Suppressor macrophage treated with lipopolysaccharide for 1 hour (primary cell): ENCODE measurements at regions not wholly inside any gene's neighbourhood (a gene's known extent, or its start where the extent isn't known, plus 50 kb on each side); places are given as distances from the start of the nearest gene placed in this dataset.
"Not testable (repeated sequence)": the region's sequence is repeated elsewhere in the genome, so short reads cannot be mapped to it uniquely, and the experiment has no call there.

Experiments used
- DNase-seq, 3 donors: peaks; one replicate each; pipeline ENCODE4 v3.0.0-alpha.2; 2020 to 2022

- no peak for DNase-seq
These were observed 179.3 kb upstream of the ZC3H15 start for GRCh38 chr2:186306754-186307153.

GRCh38 chr2:186307871-186308270 is 178.2 kb upstream of the ZC3H15 start:
- DNase-seq: no peak

GRCh38 chr2:186308347-186308746 is 177.7 kb upstream of the ZC3H15 start:
- DNase-seq: no peak

GRCh38 chr2:186309901-186310300 is 176.2 kb upstream of the ZC3H15 start:
- no peak for DNase-seq

- no peak for DNase-seq
These were observed 167.0 kb upstream of the ZC3H15 start for GRCh38 chr2:186319105-186319504.

- no peak for DNase-seq
These were observed 160.1 kb upstream of the ZC3H15 start for GRCh38 chr2:186325827-186326535.

- DNase-seq: no peak
These were observed 158.7 kb upstream of the ZC3H15 start for GRCh38 chr2:186327251-186327868.

GRCh38 chr2:186328838-186329237 is 157.2 kb upstream of the ZC3H15 start:
- no peak for DNase-seq

GRCh38 chr2:186330050-186330449 is 156.0 kb upstream of the ZC3H15 start:
- no peak for DNase-seq

- no peak for DNase-seq
These were observed 146.3 kb upstream of the ZC3H15 start for GRCh38 chr2:186339716-186340115.

GRCh38 chr2:186342029-186342428 is 144.0 kb upstream of the ZC3H15 start:
- no peak for DNase-seq

- no peak for DNase-seq
These were observed 140.3 kb upstream of the ZC3H15 start for GRCh38 chr2:186345745-186346144.

GRCh38 chr2:186346216-186346615 is 139.8 kb upstream of the ZC3H15 start:
- DNase-seq: no peak

- no peak for DNase-seq
These were observed 138.6 kb upstream of the ZC3H15 start for GRCh38 chr2:186347472-186347871.

GRCh38 chr2:186348200-186348599 is 137.9 kb upstream of the ZC3H15 start:
- DNase-seq: no peak

- no peak for DNase-seq
These were observed 136.6 kb upstream of the ZC3H15 start for GRCh38 chr2:186349508-186349907.

- DNase-seq: not testable (repeated sequence)
These were observed 131.9 kb upstream of the ZC3H15 start for GRCh38 chr2:186354160-186354559.

GRCh38 chr2:186365406-186365805 is 120.7 kb upstream of the ZC3H15 start:
- no peak for DNase-seq

- DNase-seq: no peak
These were observed 107.0 kb upstream of the ZC3H15 start for GRCh38 chr2:186379052-186379451.

- DNase-seq: no peak
These were observed 105.3 kb upstream of the ZC3H15 start for GRCh38 chr2:186380805-186381204.

GRCh38 chr2:186381573-186381972 is 104.5 kb upstream of the ZC3H15 start:
- DNase-seq: no peak

- DNase-seq: no peak
These were observed 103.1 kb upstream of the ZC3H15 start for GRCh38 chr2:186382932-186383331.

- DNase-seq: no peak
These were observed 101.8 kb upstream of the ZC3H15 start for GRCh38 chr2:186384226-186384625.

GRCh38 chr2:186385638-186386201 is 100.3 kb upstream of the ZC3H15 start:
- DNase-seq: not testable (repeated sequence)
